ENCODE measurements at regions not wholly inside any gene's neighbourhood (a gene's known extent, or its start where the extent isn't known, plus 50 kb on each side); places are given as distances from the start of the nearest gene placed in this dataset.

- no peak for TF ChIP-seq CTCF (IDR thresholded peaks at IDR 0.05; ENCODE audit: low read length)
- no peak for TF ChIP-seq EZH2 (IDR thresholded peaks at IDR 0.05; ENCODE audit: borderline replicate concordance, low read length)
Measured at GRCh38 chrX:124435616-124436015, 89.3 kb downstream of the SH2D1A start.
